OCI-LY1 (cell line): ENCODE measurements at regions not wholly inside any gene's neighbourhood (a gene's known extent, or its start where the extent isn't known, plus 50 kb on each side); places are given as distances from the start of the nearest gene placed in this dataset.

Experiments
- CTCF ChIP-seq: fragments of 200-600 bp; sonication (generic), shearing (Covaris generic); IDR thresholded peaks from 2 replicates; pipeline ENCODE4 v1.5.1; 2017; ENCODE audit warnings: mild to moderate bottlenecking, antibody characterized with exemption, low read length, moderate library complexity, mixed read lengths
- EZH2 ChIP-seq: fragments of 200-600 bp; sonication (generic), shearing (Covaris generic); IDR thresholded peaks from 2 replicates; pipeline ENCODE4 v1.8.0; 2017; ENCODE audit warnings: borderline replicate concordance, mixed run types, mild to moderate bottlenecking, antibody characterized with exemption, low read length, moderate library complexity, mixed read lengths

GRCh38 chr6:153405931-153406330 lies 274.8 kb upstream of the RGS17 start:
- TF ChIP-seq CTCF (no peak), EZH2 (no peak)
